Smooth muscle cell (in vitro differentiated cells): ENCODE measurements at regions not wholly inside any gene's neighbourhood (a gene's known extent, or its start where the extent isn't known, plus 50 kb on each side); places are given as distances from the start of the nearest gene placed in this dataset.

Source experiments
- DNase-seq: peaks from one replicate; lab custom pipeline; 2025; ENCODE audit not compliant: unreplicated experiment; lab: John Stamatoyannopoulos, UW
- H2AFZ ChIP-seq: fragments of 200-600 bp; sonication (generic); 2 replicates; pipeline ENCODE4 v1.6.0; 2016; ENCODE audit warnings: antibody characterized with exemption, low read depth, mild to moderate bottlenecking
- H3F3A ChIP-seq: fragments of 200-600 bp; sonication (generic); 2 replicates; pipeline ENCODE4 v1.6.0; 2017; ENCODE audit warnings: antibody characterized with exemption, low read depth
- H3K27ac ChIP-seq: fragments of 200-600 bp; sonication (generic); 2 replicates; pipeline ENCODE4 v1.5.1; 2016; ENCODE audit warnings: low read depth, mild to moderate bottlenecking
- H3K27me3 ChIP-seq: fragments of 200-600 bp; sonication (generic); 2 replicates; pipeline ENCODE4 v1.6.1; 2016; ENCODE audit warnings: low read depth, mild to moderate bottlenecking
- H3K36me3 ChIP-seq: fragments of 200-600 bp; sonication (generic); 2 replicates; pipeline ENCODE4 v1.5.1; 2016; ENCODE audit warnings: low read depth
- H3K4me1 ChIP-seq: fragments of 200-600 bp; sonication (generic); 2 replicates; pipeline ENCODE4 v1.5.1; 2016; ENCODE audit warnings: low read depth
- H3K4me2 ChIP-seq: fragments of 200-600 bp; sonication (generic); 2 replicates; pipeline ENCODE4 v1.6.0; 2016; ENCODE audit warnings: mild to moderate bottlenecking
- H3K4me3 ChIP-seq: fragments of 200-600 bp; sonication (generic); 2 replicates; pipeline ENCODE4 v1.5.1; 2016; ENCODE audit warnings: mild to moderate bottlenecking
- H3K79me2 ChIP-seq: fragments of 200-600 bp; sonication (generic); 2 replicates; pipeline ENCODE4 v1.6.0; 2016; ENCODE audit warnings: low read depth, mild to moderate bottlenecking
- H3K9ac ChIP-seq: fragments of 200-600 bp; sonication (generic); 2 replicates; pipeline ENCODE4 v1.6.0; 2016; ENCODE audit warnings: low read depth
- H3K9me3 ChIP-seq: fragments of 200-600 bp; sonication (generic); replicated peaks from 2 replicates; pipeline ENCODE4 v1.5.1; 2016; ENCODE audit warnings: low read depth
- H4K20me1 ChIP-seq: fragments of 200-600 bp; sonication (generic); 2 replicates; pipeline ENCODE4 v1.6.0; 2016; ENCODE audit warnings: low read depth
- CTCF ChIP-seq: fragments of 200-600 bp; sonication (generic); IDR thresholded peaks from 2 replicates; pipeline ENCODE4 v1.5.1; 2017; ENCODE audit warnings: borderline replicate concordance, mild to moderate bottlenecking, antibody characterized with exemption; ENCODE audit not compliant: insufficient read depth, poor library complexity, severe bottlenecking
- WGBS: methylation state at CpG from one replicate; pipeline ENCODE4 v1.1.7; 2016; ENCODE audit warnings: low lambda C conversion rate; 5-methylcytosine and 5-hydroxymethylcytosine counted together

GRCh38 chr10:30560326-30560725 lies 69.2 kb downstream of the LYZL2 start:
- H3K27ac ChIP-seq, result no peak overlapping the region
- no peak overlapping the region for H3K4me2 ChIP-seq
- no peak for TF ChIP-seq CTCF
- H3K9me3 ChIP-seq, result no peaks in the 10 kb centered on the region
- H3K79me2 ChIP-seq, result no peaks in the 10 kb centered on the region
- DNase-seq, result no peak
- H3K4me3 ChIP-seq, result no peak overlapping the region
- H3F3A ChIP-seq, result no peaks in the 10 kb centered on the region
- no peaks in the 10 kb centered on the region for H3K27me3 ChIP-seq
- H3K9ac ChIP-seq, result no peak overlapping the region
- no peak overlapping the region for H2AFZ ChIP-seq
- 96% methylated on average over 2 of the region's 2 CpGs for WGBS
- H4K20me1 ChIP-seq, result no peaks in the 10 kb centered on the region
- H3K36me3 ChIP-seq, result no peaks in the 10 kb centered on the region
- H3K4me1 ChIP-seq, result no peaks in the 10 kb centered on the region

- 80% methylated on average over 9 of the region's 9 CpGs for WGBS
- peaks cover 4% of the 10 kb centered on the region for H3K4me1 ChIP-seq
Measured at GRCh38 chr10:30559180-30559579, 70.4 kb downstream of the LYZL2 start.

GRCh38 chr10:30558411-30558810 lies 71.1 kb downstream of the LYZL2 start:
- no peaks in the 10 kb centered on the region for H3K27me3 ChIP-seq
- WGBS, result 79% methylated on average over 14 of the region's 14 CpGs
- no peak overlapping the region for H3K4me2 ChIP-seq
- H3F3A ChIP-seq, result no peaks in the 10 kb centered on the region
- H3K9me3 ChIP-seq, result no peaks in the 10 kb centered on the region
- H3K27ac ChIP-seq, result no peak overlapping the region
- no peaks in the 10 kb centered on the region for H4K20me1 ChIP-seq
- no peak overlapping the region for H2AFZ ChIP-seq
- no peak for DNase-seq
- H3K9ac ChIP-seq, result no peak overlapping the region
- H3K79me2 ChIP-seq, result no peaks in the 10 kb centered on the region
- no peak for TF ChIP-seq CTCF
- no peaks in the 10 kb centered on the region for H3K36me3 ChIP-seq
- H3K4me1 ChIP-seq, result peaks cover 12% of the 10 kb centered on the region
- H3K4me3 ChIP-seq, result no peak overlapping the region

More at GRCh38 chr10:30559180-30559579, 70.4 kb downstream of the LYZL2 start:
- no peak for TF ChIP-seq CTCF
- H3K4me3 ChIP-seq, result no peak overlapping the region
- H3K4me2 ChIP-seq, result no peak overlapping the region
- H2AFZ ChIP-seq, result no peak overlapping the region
- no peak overlapping the region for H3K9ac ChIP-seq
- no peaks in the 10 kb centered on the region for H3F3A ChIP-seq
- no peaks in the 10 kb centered on the region for H4K20me1 ChIP-seq
- H3K79me2 ChIP-seq, result no peaks in the 10 kb centered on the region
- DNase-seq, result no peak
- H3K27me3 ChIP-seq, result no peaks in the 10 kb centered on the region
- H3K9me3 ChIP-seq, result no peaks in the 10 kb centered on the region
- H3K36me3 ChIP-seq, result no peaks in the 10 kb centered on the region
- H3K27ac ChIP-seq, result no peak overlapping the region

- Histone ChIP-seq H3F3A (no peaks in the 10 kb centered on the region), H2AFZ (no peak overlapping the region), H4K20me1 (no peaks in the 10 kb centered on the region), H3K4me3 (no peak overlapping the region), H3K4me1 (peaks cover 17% of the 10 kb centered on the region), H3K36me3 (no peaks in the 10 kb centered on the region), H3K27ac (no peak overlapping the region), H3K9me3 (no peaks in the 10 kb centered on the region), H3K4me2 (no peak overlapping the region), H3K79me2 (no peaks in the 10 kb centered on the region), H3K9ac (no peak overlapping the region), H3K27me3 (no peaks in the 10 kb centered on the region)
- WGBS, result 44% methylated on average over 8 of the region's 8 CpGs
- TF ChIP-seq CTCF, result no peak
- DNase-seq, result no peak
Measured at GRCh38 chr10:30557884-30558283, 71.7 kb downstream of the LYZL2 start.
